HEK293T (cell line): ENCODE measurements at regions not wholly inside any gene's neighbourhood (a gene's known extent, or its start where the extent isn't known, plus 50 kb on each side); places are given as distances from the start of the nearest gene placed in this dataset.

Source experiments
- ARNT ChIP-seq: fragments of 450-650 bp; IDR thresholded peaks from 2 replicates; pipeline ENCODE4 v1.6.1; 2017; ENCODE audit warnings: mild to moderate bottlenecking
- BHLHE40 ChIP-seq: fragments of 450-650 bp; IDR thresholded peaks from 2 replicates; pipeline ENCODE4 v1.6.1; 2016; ENCODE audit warnings: mild to moderate bottlenecking, moderate library complexity, borderline replicate concordance
- CTBP1 ChIP-seq: fragments of 450-650 bp; IDR thresholded peaks from 2 replicates; pipeline ENCODE4 v1.6.1; 2016; ENCODE audit warnings: borderline replicate concordance
- ELF4 ChIP-seq: fragments of 450-650 bp; IDR thresholded peaks from 2 replicates; pipeline ENCODE4 v1.6.1; 2017; ENCODE audit warnings: antibody characterized with exemption
- FOXA1 ChIP-seq: fragments of 450-650 bp; IDR thresholded peaks from 2 replicates; pipeline ENCODE4 v1.6.1; 2016; ENCODE audit warnings: mild to moderate bottlenecking
- FOXK2 ChIP-seq: fragments of 450-650 bp; IDR thresholded peaks from 2 replicates; pipeline ENCODE4 v1.6.1; 2016; ENCODE audit warnings: mild to moderate bottlenecking
- FOXM1 ChIP-seq: fragments of 450-650 bp; IDR thresholded peaks from 2 replicates; pipeline ENCODE4 v1.6.1; 2017; ENCODE audit warnings: mild to moderate bottlenecking, borderline replicate concordance
- HDGF ChIP-seq: fragments of 450-650 bp; IDR thresholded peaks from 2 replicates; pipeline ENCODE4 v1.6.1; 2017; ENCODE audit warnings: antibody characterized with exemption, borderline replicate concordance
- NFRKB ChIP-seq: fragments of 450-650 bp; IDR thresholded peaks from 2 replicates; pipeline ENCODE4 v1.6.1; 2016; ENCODE audit warnings: mild to moderate bottlenecking, moderate library complexity
- SP1 ChIP-seq: fragments of 450-650 bp; IDR thresholded peaks from 2 replicates; pipeline ENCODE4 v1.6.1; 2017
- SUZ12 ChIP-seq: fragments of 450-650 bp; IDR thresholded peaks from 2 replicates; pipeline ENCODE4 v1.6.1; 2016; ENCODE audit warnings: mild to moderate bottlenecking
- TARDBP ChIP-seq: fragments of 450-650 bp; IDR thresholded peaks from 2 replicates; pipeline ENCODE4 v1.6.1; 2016
- TF ChIP-seq, protein P1 (sequence below): fragments of 450-650 bp; IDR thresholded peaks from 2 replicates; pipeline ENCODE4 v1.6.1; 2016

GRCh38 chr5:90071066-90071465 is 338.5 kb downstream of the CETN3 start:
- no peak for TF ChIP-seq FOXM1
- TF ChIP-seq ARNT, result no peak
- no peak for TF ChIP-seq SP1
- no peak for TF ChIP-seq TARDBP
- TF ChIP-seq CTBP1, result no peak
- TF ChIP-seq, protein P1, sequence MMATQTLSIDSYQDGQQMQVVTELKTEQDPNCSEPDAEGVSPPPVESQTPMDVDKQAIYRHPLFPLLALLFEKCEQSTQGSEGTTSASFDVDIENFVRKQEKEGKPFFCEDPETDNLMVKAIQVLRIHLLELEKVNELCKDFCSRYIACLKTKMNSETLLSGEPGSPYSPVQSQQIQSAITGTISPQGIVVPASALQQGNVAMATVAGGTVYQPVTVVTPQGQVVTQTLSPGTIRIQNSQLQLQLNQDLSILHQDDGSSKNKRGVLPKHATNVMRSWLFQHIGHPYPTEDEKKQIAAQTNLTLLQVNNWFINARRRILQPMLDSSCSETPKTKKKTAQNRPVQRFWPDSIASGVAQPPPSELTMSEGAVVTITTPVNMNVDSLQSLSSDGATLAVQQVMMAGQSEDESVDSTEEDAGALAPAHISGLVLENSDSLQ, result no peak
- no peak for TF ChIP-seq BHLHE40
- no peak for TF ChIP-seq SUZ12
- TF ChIP-seq ELF4, result no peak
- no peak for TF ChIP-seq HDGF
- TF ChIP-seq NFRKB, result no peak
- TF ChIP-seq FOXA1, result no peak
- no peak for TF ChIP-seq FOXK2
